Mesothelial cell of epicardium (in vitro differentiated cells): ENCODE measurements at regions not wholly inside any gene's neighbourhood (a gene's known extent, or its start where the extent isn't known, plus 50 kb on each side); places are given as distances from the start of the nearest gene placed in this dataset.
"Not testable (repeated sequence)": the region's sequence is repeated elsewhere in the genome, so short reads cannot be mapped to it uniquely, and the experiment has no call there.

Source experiments
- DNase-seq, 2 experiments: peaks; one replicate each; pipeline ENCODE4 v3.0.0; 2021; ENCODE audit warnings: low spot score in 2 of 2; ENCODE audit not compliant: unreplicated experiment in 2 of 2
- H3K27ac Mint-ChIP-seq: 2 replicates; pipeline ENCODE4 v1.8.0; 2021; ENCODE audit warnings: mixed read lengths
- H3K27me3 Mint-ChIP-seq: 2 replicates; pipeline ENCODE4 v1.8.0; 2021; ENCODE audit warnings: low read depth, mixed read lengths
- H3K36me3 Mint-ChIP-seq: 2 replicates; pipeline ENCODE4 v1.8.0; 2021; ENCODE audit warnings: mixed read lengths
- H3K4me1 Mint-ChIP-seq: 2 replicates; pipeline ENCODE4 v1.8.0; 2021; ENCODE audit warnings: mixed read lengths
- H3K4me3 Mint-ChIP-seq: 2 replicates; pipeline ENCODE4 v1.8.0; 2021; ENCODE audit warnings: mild to moderate bottlenecking, moderate library complexity, mixed read lengths
- H3K9me3 Mint-ChIP-seq: 2 replicates; pipeline ENCODE4 v1.8.0; 2021; ENCODE audit warnings: mixed read lengths
- CTCF ChIP-seq: fragments of 200-600 bp; sonication (generic); IDR thresholded peaks from one replicate; pipeline ENCODE4 v1.5.0; 2021; ENCODE audit warnings: antibody characterized with exemption; ENCODE audit not compliant: unreplicated experiment

- Mint-ChIP-seq H3K27ac (no peak overlapping the region), H3K4me1 (peaks cover 11% of the 10 kb centered on the region), H3K9me3 (no peaks in the 10 kb centered on the region), H3K36me3 (no peaks in the 10 kb centered on the region), H3K27me3 (peaks cover 20% of the 10 kb centered on the region), H3K4me3 (no peak overlapping the region)
- DNase-seq = no peak
- TF ChIP-seq CTCF = no peak
These were observed 1919.8 kb upstream of the AGA start for GRCh38 chr4:179361978-179362486.

- H3K4me3 Mint-ChIP-seq, DNase-seq, H3K9me3 Mint-ChIP-seq, H3K27ac Mint-ChIP-seq, H3K36me3 Mint-ChIP-seq: not testable (repeated sequence)
- H3K27me3 Mint-ChIP-seq = peaks cover 14% of the 10 kb centered on the region
- peaks cover 10% of the 10 kb centered on the region for H3K4me1 Mint-ChIP-seq
These were observed 1923.7 kb upstream of the AGA start for GRCh38 chr4:179365932-179366331.

- TF ChIP-seq CTCF = no peak
- Mint-ChIP-seq H3K27ac (no peak overlapping the region), H3K27me3 (no peaks in the 10 kb centered on the region), H3K4me3 (no peak overlapping the region), H3K4me1 (no peaks in the 10 kb centered on the region), H3K36me3 (no peaks in the 10 kb centered on the region), H3K9me3 (peaks cover 14% of the 10 kb centered on the region)
- DNase-seq = no peak
These were observed 1930.0 kb upstream of the AGA start for GRCh38 chr4:179372242-179372641.

GRCh38 chr4:179372746-179373145 lies 1930.5 kb upstream of the AGA start:
- DNase-seq = no peak
- no peak overlapping the region for H3K4me3 Mint-ChIP-seq
- TF ChIP-seq CTCF = no peak
- no peaks in the 10 kb centered on the region for H3K36me3 Mint-ChIP-seq
- H3K27me3 Mint-ChIP-seq = no peaks in the 10 kb centered on the region
- H3K27ac Mint-ChIP-seq = no peak overlapping the region
- peaks cover 14% of the 10 kb centered on the region for H3K9me3 Mint-ChIP-seq
- H3K4me1 Mint-ChIP-seq = no peaks in the 10 kb centered on the region

GRCh38 chr4:179378847-179379246 lies 1936.6 kb upstream of the AGA start:
- H3K36me3 Mint-ChIP-seq, H3K4me3 Mint-ChIP-seq, H3K4me1 Mint-ChIP-seq, DNase-seq, H3K9me3 Mint-ChIP-seq, H3K27me3 Mint-ChIP-seq, H3K27ac Mint-ChIP-seq: not testable (repeated sequence)

GRCh38 chr4:179392787-179393186 lies 1950.5 kb upstream of the AGA start:
- no peak overlapping the region for H3K4me3 Mint-ChIP-seq
- no peak overlapping the region for H3K27ac Mint-ChIP-seq
- no peak for TF ChIP-seq CTCF
- H3K9me3 Mint-ChIP-seq = peaks cover 17% of the 10 kb centered on the region
- DNase-seq = no peak
- peaks cover 4% of the 10 kb centered on the region for H3K36me3 Mint-ChIP-seq
- no peaks in the 10 kb centered on the region for H3K27me3 Mint-ChIP-seq
- no peaks in the 10 kb centered on the region for H3K4me1 Mint-ChIP-seq

GRCh38 chr4:179398414-179398813 lies 1956.2 kb upstream of the AGA start:
- no peak for DNase-seq

More at GRCh38 chr4:179398414-179398813, 1956.2 kb upstream of the AGA start:
- peaks cover 13% of the 10 kb centered on the region for H3K9me3 Mint-ChIP-seq
- no peak for TF ChIP-seq CTCF
- no peak overlapping the region for H3K27ac Mint-ChIP-seq
- H3K4me1 Mint-ChIP-seq = no peaks in the 10 kb centered on the region
- no peaks in the 10 kb centered on the region for H3K27me3 Mint-ChIP-seq
- peaks cover 4% of the 10 kb centered on the region for H3K36me3 Mint-ChIP-seq
- H3K4me3 Mint-ChIP-seq = no peak overlapping the region
